Upper lobe of left lung (tissue), 6 donors: ENCODE measurements at regions not wholly inside any gene's neighbourhood (a gene's known extent, or its start where the extent isn't known, plus 50 kb on each side); places are given as distances from the start of the nearest gene placed in this dataset.

Experiments used
- ATAC-seq, 2 donors: fragments of 200-7000 bp; cut with Tn5 transposase; one replicate each; pipeline ENCODE4 v1.9.1; 2022; ENCODE audit warnings: mild to moderate bottlenecking in 2 of 2, moderate library complexity in 2 of 2; ENCODE audit not compliant: low FRiP score in 2 of 2
- DNase-seq, 2 donors: peaks; one replicate each; pipeline ENCODE4 v3.0.0-alpha.2; 2019 to 2020
- H3K27ac ChIP-seq, 4 donors: fragments of 200-600 bp; sonication (generic); one replicate each; pipeline ENCODE4 v1.5.1; 2016 to 2019
- H3K27me3 ChIP-seq, 4 donors: fragments of 200-600 bp; sonication (generic); one replicate each; pipeline ENCODE4 v1.5.1; 2017 to 2019
- H3K36me3 ChIP-seq, 4 donors: fragments of 200-600 bp; sonication (generic); one replicate each; pipeline ENCODE4 v1.5.1; 2016 to 2019
- H3K4me1 ChIP-seq, 4 donors: fragments of 200-600 bp; sonication (generic); one replicate each; pipeline ENCODE4 v1.5.1; 2018 to 2019
- H3K4me3 ChIP-seq, 4 donors: fragments of 200-600 bp; sonication (generic); one replicate each; pipeline ENCODE4 v1.5.1; 2017 to 2019; ENCODE audit warnings: mild to moderate bottlenecking in 2 of 4, moderate library complexity in 1 of 4
- H3K9me3 ChIP-seq, 4 donors: fragments of 200-600 bp; sonication (generic); one replicate each; pipeline ENCODE4 v1.5.1; 2018 to 2019
- EP300 ChIP-seq, 4 donors: sonication (generic); formaldehyde crosslinking; IDR thresholded peaks; one replicate each; pipeline ENCODE4 v1.5.1; 2017; ENCODE audit warnings: antibody characterized with exemption in 4 of 4, control low read depth in 2 of 4
- POLR2A ChIP-seq, 4 donors: fragments of 450-650 bp; IDR thresholded peaks; one replicate each; pipeline ENCODE4 v1.5.1; 2016 to 2017; ENCODE audit warnings: antibody characterized with exemption in 4 of 4, mild to moderate bottlenecking in 2 of 4
- POLR2AphosphoS5 ChIP-seq, 2 donors: sonication (generic); formaldehyde crosslinking; IDR thresholded peaks; one replicate each; pipeline ENCODE4 v1.5.1; 2017; ENCODE audit warnings: antibody characterized with exemption in 2 of 2
- WGBS, 2 donors: methylation state at CpG; one replicate each; pipeline ENCODE4 v1.1.5; 2017 to 2018; 5-methylcytosine and 5-hydroxymethylcytosine counted together
- TF ChIP-seq, protein P1 (sequence below), 6 experiments: fragments of 450-650 bp in 4 of 6; fragments of 200-600 bp in 2 of 6; sonication (generic) in 2 of 6; IDR thresholded peaks; one replicate each; pipeline ENCODE4 v1.5.1; 2016 to 2019; ENCODE audit warnings: antibody characterized with exemption in 6 of 6
- donor health status: DM: no; HTN: no; CAD: no; lungs with moderate emphysema.
- donor health status: DM: no; HTN: yes; CAD: no; lungs with severe emphysema.

- peak overlapping the region in 2 of 4 donors; percentile 4 to 49 for H3K27ac ChIP-seq
- no peaks in the 10 kb centered on the region for H3K27me3 ChIP-seq
- DNase-seq (no peak), ATAC-seq (peak in 1 of 2 donors; percentile 45)
- H3K36me3 ChIP-seq: no peaks in the 10 kb centered on the region
- H3K4me3 ChIP-seq: no peak overlapping the region
- TF ChIP-seq EP300 (IDR thresholded peaks at IDR 0.05): no peak
- TF ChIP-seq, protein P1, sequence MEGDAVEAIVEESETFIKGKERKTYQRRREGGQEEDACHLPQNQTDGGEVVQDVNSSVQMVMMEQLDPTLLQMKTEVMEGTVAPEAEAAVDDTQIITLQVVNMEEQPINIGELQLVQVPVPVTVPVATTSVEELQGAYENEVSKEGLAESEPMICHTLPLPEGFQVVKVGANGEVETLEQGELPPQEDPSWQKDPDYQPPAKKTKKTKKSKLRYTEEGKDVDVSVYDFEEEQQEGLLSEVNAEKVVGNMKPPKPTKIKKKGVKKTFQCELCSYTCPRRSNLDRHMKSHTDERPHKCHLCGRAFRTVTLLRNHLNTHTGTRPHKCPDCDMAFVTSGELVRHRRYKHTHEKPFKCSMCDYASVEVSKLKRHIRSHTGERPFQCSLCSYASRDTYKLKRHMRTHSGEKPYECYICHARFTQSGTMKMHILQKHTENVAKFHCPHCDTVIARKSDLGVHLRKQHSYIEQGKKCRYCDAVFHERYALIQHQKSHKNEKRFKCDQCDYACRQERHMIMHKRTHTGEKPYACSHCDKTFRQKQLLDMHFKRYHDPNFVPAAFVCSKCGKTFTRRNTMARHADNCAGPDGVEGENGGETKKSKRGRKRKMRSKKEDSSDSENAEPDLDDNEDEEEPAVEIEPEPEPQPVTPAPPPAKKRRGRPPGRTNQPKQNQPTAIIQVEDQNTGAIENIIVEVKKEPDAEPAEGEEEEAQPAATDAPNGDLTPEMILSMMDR (IDR thresholded peaks at IDR 0.05): no peak
- no peak for TF ChIP-seq POLR2AphosphoS5 (IDR thresholded peaks at IDR 0.05)
- TF ChIP-seq POLR2A (IDR thresholded peaks at IDR 0.05): no peak
- H3K4me1 ChIP-seq: peaks cover 6 to 13% (median 8%) of the 10 kb centered on the region in 4 donors
- H3K9me3 ChIP-seq: no peaks in the 10 kb centered on the region
- WGBS, 2 donors: 4 to 5% methylated on average over 1 of the region's 1 CpG
Observed at GRCh38 chr4:138406876-138407275, 164.7 kb upstream of the SLC7A11 start.

DNA sequence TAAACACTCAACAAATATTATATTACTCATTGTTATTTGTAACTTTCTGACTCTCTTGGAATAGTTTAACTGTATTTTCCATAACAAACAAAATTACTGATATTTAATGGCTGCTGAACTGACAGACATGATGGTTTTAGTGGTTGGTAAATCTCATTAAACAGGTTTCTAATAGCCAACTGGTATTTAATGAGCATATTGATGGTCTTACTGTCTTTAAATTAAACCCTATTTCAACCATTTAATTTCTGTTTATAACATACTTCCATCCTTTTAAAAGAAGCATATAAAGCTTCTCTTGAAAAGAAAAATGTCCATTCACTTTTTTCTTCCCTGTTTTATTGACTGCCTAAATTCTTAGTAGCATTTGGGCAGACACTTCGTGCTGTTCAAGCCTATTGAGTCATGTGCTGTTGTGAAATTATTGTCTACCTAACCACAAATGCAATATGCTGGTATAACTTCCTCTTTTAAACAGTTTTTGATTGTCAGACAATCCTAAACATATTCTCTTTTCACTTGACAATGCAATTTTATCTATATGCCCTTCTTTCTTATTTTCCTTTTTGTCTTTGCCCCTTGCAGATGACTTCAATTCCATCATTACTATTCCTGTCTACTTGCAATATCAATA lies 163.9 kb upstream of the SLC7A11 start:
- no peaks in the 10 kb centered on the region for H3K27me3 ChIP-seq
- ATAC-seq (peak in 1 of 2 donors; percentile 86), DNase-seq (no peak)
- peaks cover 6 to 13% (median 8%) of the 10 kb centered on the region in 4 donors for H3K4me1 ChIP-seq
- WGBS, 2 donors: 29 to 57% methylated on average over 1 of the region's 1 CpG
- no peak overlapping the region for H3K4me3 ChIP-seq
- no peaks in the 10 kb centered on the region for H3K9me3 ChIP-seq
- H3K36me3 ChIP-seq: no peaks in the 10 kb centered on the region
- peak overlapping the region in 1 of 4 donors; percentile 49 for H3K27ac ChIP-seq
- TF ChIP-seq, protein P1 (IDR thresholded peaks at IDR 0.05): no peak
- TF ChIP-seq POLR2AphosphoS5 (IDR thresholded peaks at IDR 0.05) (peak in 1 of 2 donors; percentile 34), EP300 (IDR thresholded peaks at IDR 0.05) (peak in 1 of 4 donors; percentile 17)

GRCh38 chr4:138405466-138405891 lies 163.3 kb upstream of the SLC7A11 start:
- ATAC-seq: peak in 1 of 2 donors; percentile 20
- TF ChIP-seq POLR2AphosphoS5 (IDR thresholded peaks at IDR 0.05): no peak
- Histone ChIP-seq H3K4me1 (peaks cover 6 to 13% (median 8%) of the 10 kb centered on the region in 4 donors), H3K27ac (no peak overlapping the region), H3K9me3 (no peaks in the 10 kb centered on the region), H3K27me3 (no peaks in the 10 kb centered on the region), H3K4me3 (no peak overlapping the region), H3K36me3 (no peaks in the 10 kb centered on the region)
- peak in 1 of 2 donors; percentile 25 for DNase-seq

DNA sequence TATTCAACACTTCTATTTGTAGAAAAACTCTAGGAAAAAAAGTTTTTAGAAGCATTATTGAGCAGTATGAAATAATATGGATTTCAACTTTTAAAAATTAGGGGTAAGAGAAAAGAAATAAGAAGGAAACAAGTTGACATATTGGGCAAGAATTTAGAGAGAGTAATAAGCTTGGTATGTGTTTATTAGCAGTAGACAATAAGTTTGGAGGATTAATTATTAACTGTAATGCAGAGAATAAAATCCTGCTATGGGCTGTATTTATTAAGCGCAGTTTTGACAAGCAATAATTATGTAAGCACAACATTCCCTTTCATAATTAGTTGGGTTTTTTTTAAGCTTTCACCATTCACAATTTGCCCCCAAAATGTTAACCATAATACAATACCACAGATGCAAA lies 162.7 kb upstream of the SLC7A11 start:
- H3K9me3 ChIP-seq: no peaks in the 10 kb centered on the region
- H3K27ac ChIP-seq: no peak overlapping the region
- H3K36me3 ChIP-seq: no peaks in the 10 kb centered on the region
- no peak for TF ChIP-seq POLR2A (IDR thresholded peaks at IDR 0.05)
- TF ChIP-seq POLR2AphosphoS5 (IDR thresholded peaks at IDR 0.05): no peak
- TF ChIP-seq, protein P1 (IDR thresholded peaks at IDR 0.05): no peak
- TF ChIP-seq EP300 (IDR thresholded peaks at IDR 0.05): no peak
- H3K27me3 ChIP-seq: no peaks in the 10 kb centered on the region
- no peak overlapping the region for H3K4me3 ChIP-seq
- DNase-seq (no peak), ATAC-seq (no peak)
- H3K4me1 ChIP-seq: peaks cover 6 to 13% (median 8%) of the 10 kb centered on the region in 4 donors
- WGBS, 2 donors: 94% methylated on average over 1 of the region's 1 CpG

DNA sequence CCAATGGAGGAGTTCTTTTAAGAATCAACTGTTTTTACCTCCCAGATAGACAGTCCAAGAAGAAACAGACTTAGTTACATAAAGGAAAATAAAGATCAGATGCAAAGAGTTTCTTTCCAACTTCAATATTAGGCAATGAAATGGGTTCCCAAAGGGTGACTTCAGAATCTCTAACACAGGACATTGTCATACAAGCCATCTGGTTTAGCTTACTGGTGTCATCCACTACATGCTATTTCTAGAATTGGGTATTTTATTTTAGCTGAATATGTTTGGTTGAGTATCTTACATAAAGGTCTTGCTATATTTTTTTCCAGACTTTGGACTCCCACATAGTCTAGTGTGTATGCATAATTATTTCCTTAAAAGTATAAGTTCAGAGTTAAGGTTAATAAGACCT lies 162.1 kb upstream of the SLC7A11 start:
- H3K4me3 ChIP-seq: no peak overlapping the region
- H3K27me3 ChIP-seq: no peaks in the 10 kb centered on the region
- DNase-seq (no peak), ATAC-seq (no peak)
- H3K36me3 ChIP-seq: no peaks in the 10 kb centered on the region
- TF ChIP-seq POLR2A (IDR thresholded peaks at IDR 0.05) (no peak), EP300 (IDR thresholded peaks at IDR 0.05) (no peak), POLR2AphosphoS5 (IDR thresholded peaks at IDR 0.05) (no peak)
- peaks cover 6 to 13% (median 8%) of the 10 kb centered on the region in 4 donors for H3K4me1 ChIP-seq
- H3K9me3 ChIP-seq: no peaks in the 10 kb centered on the region
- no peak overlapping the region for H3K27ac ChIP-seq

DNA sequence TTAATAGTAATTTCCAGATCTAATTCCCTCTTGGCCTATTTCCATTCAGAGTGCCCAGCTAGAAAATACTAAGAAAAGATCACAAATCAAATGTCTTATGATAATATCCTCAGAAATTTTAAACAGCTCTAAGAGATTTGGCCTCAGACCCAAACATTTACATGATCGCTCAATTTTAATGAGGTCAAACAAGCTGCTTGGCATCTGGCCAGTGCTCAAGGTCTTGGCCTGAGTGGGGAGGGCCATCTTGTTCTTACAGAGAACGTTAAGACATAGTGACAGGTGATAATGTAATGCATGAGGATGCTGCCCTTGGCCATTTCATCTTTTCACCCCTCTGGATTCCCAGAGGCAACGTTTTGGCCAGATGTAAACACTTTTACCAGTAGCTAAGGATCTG lies 159.2 kb upstream of the SLC7A11 start:
- H3K4me1 ChIP-seq: peaks cover 0 to 4% (median under 1%) of the 10 kb centered on the region in 4 donors
- no peaks in the 10 kb centered on the region for H3K9me3 ChIP-seq
- TF ChIP-seq POLR2AphosphoS5 (IDR thresholded peaks at IDR 0.05): no peak
- TF ChIP-seq, protein P1 (IDR thresholded peaks at IDR 0.05): no peak
- TF ChIP-seq POLR2A (IDR thresholded peaks at IDR 0.05): no peak
- no peak for TF ChIP-seq EP300 (IDR thresholded peaks at IDR 0.05)
- no peaks in the 10 kb centered on the region for H3K27me3 ChIP-seq
- H3K36me3 ChIP-seq: no peaks in the 10 kb centered on the region
- no peak overlapping the region for H3K4me3 ChIP-seq
- H3K27ac ChIP-seq: no peak overlapping the region
- DNase-seq (no peak), ATAC-seq (no peak)
- WGBS, 2 donors: 32 to 54% methylated on average over 3 of the region's 3 CpGs
